ENCODE measurements at regions not wholly inside any gene's neighbourhood (a gene's known extent, or its start where the extent isn't known, plus 50 kb on each side); places are given as distances from the start of the nearest gene placed in this dataset.

DNA sequence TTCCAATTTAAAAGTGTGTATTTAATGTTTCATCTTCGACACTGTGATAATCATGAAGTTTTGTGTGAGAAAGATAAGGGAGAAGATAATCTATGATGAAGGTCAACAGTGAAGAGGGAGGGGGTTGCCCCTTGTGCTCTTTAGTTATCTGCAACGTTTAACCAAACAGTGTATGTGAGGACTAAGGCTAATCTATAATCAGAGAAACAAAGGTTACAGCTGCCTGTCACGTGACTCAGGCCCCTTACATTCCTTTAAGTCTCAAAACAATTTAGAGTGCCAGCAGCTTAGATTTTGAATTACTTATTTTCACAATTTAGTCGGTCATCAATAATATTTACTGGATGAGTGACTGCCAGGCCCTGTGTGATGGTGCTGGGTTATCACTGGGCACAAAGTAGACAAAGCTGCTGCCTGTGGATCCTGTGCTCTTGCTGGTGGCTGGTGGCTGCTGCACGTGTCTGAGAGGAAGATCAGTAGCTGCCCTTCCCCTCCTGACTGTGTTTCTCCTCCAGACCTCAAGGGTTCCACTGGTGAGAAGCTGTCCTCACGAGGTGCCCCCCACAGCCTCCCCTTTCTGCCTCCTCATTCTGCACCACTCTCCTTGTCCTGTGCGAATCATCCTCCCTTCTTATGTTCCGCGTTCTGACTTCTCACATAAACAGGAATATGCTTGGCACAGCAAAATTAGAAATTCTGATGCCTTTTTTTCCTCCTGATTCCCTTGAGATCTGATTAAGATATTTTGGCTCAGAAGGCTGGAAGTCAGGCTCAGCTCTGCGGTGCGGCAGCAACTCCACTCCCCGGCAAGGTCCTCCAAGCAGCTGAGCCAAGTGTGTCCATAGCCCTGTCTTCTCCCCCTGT is 331.1 kb upstream of the B3GAT1 start:
- DNase-seq, result no peak

DNA sequence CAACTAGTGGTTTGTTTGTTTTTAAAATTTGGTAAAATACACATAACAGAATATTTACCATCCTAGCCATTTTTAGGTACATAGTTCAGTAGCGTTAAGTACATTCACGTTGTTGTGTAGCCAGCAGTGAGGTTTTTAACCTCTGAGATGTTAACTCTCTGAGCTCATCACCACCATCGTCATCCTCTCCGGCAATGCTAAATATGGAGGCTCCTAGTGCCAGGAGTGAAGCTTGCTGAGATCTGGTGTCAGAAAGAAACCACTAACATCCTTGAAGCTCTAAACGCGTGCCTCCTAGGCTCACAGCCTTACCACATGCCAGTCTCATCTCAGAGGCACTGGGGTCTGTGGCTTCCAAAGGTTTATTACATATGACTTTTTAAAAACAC is 330.2 kb upstream of the B3GAT1 start:
- DNase-seq, result no peak

DNA sequence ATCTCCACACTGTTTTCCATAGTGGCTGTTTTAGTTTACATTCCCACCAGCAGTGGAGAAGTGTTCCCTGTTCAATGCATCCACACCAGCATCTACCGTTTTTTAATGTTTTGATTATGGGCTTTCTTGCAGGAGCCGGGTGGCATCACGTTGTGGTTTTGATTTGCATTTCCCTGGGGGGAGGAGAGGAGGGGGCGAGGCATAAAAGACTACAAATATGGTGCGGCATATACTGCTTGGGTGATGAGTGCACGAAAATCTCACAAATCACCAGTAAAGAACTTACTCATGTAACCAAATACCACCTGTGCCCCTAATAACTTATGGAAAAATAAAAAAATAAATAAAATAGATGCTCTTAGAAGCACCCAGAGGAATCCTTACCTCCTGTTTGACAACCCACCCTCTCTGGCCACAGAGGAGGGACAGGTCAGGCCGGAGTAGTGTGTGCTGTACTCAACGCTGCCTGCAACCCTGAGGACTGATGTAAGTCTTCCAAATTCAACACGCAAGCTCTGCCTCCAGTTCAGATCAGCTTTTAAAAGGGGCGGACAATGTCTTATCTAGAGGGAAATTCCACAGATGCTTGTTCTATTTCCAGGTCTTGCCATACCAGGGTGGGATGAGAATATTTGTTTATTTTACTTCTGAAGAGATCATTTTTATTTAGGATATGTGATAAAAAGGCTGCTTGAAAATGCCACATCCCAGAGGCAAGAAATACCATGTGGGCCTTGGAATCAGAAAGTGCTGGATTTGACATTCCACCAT is 329.6 kb upstream of the B3GAT1 start:
- no peak for DNase-seq

DNA sequence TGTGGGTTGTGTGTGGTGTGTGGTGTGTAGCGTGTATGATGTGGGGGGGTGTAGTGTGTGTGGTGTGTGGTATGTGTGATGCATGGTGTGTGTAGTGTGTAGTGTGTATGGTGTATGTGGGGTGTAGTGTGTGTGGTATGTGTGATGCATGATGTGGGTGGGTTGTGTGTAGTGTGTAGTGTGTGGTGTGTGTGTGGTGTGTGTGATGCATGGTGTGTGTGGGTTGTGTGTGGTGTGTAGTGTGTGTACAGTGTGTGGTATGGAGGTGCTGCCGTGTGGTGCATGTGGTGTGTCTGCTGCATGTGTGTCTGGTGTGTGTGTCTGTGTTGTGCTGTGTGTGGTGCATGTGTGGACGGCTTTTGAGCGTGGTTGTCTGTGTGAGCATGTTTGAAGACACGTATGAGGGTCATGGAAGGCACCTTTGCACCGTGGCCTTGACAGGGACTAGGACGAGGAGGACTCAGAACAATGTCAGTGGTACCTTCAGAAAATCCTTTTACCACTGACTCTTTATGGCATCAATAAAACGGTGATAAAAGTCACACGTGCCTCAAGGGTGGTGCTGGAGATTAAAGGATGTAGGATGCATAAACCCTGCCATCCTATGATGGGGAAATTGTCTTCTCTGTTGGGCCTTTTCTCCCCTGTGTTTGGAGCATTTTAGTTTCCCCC is 328.7 kb upstream of the B3GAT1 start:
- DNase-seq, result no peak

DNA sequence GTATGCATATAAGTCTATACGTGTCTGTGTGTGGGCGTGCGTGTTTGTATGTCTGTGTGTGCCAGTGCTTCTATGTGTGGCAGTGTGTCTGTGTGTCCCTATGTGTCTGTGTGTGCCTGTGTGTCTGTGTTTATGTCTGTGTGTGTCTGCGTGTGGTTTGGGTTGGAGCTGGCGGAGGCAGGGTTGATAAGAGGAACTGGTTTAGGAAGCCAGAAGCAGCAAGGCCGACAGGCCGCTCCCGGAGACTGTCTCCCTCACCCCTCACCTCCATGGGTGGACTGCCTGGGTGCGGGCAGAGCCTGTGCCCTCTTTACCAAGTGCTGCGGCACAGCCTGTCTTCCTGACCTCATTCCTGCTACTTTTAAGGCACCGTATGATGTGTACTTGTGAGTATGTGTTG is 327.1 kb upstream of the B3GAT1 start:
- no peak for DNase-seq

DNA sequence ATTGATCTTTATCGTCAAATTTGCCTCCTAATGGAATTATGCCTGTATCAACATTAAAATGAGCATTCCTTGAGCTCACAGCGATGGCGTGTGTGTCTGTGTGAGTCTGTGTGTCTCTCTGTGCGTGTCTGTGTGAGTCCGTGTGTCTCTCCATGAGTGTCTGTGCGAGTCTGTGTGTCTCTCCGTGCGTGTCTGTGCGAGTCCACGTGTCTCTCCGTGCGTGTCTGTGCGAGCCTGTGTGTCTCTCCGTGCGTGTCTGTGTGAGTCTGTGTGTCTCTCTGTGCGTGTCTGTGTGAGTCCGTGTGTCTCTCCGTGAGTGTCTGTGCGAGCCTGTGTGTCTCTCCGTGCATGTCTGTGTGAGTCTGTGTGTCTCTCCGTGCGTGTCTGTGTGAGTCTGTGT is 326.5 kb upstream of the B3GAT1 start:
- no peak for DNase-seq

DNA sequence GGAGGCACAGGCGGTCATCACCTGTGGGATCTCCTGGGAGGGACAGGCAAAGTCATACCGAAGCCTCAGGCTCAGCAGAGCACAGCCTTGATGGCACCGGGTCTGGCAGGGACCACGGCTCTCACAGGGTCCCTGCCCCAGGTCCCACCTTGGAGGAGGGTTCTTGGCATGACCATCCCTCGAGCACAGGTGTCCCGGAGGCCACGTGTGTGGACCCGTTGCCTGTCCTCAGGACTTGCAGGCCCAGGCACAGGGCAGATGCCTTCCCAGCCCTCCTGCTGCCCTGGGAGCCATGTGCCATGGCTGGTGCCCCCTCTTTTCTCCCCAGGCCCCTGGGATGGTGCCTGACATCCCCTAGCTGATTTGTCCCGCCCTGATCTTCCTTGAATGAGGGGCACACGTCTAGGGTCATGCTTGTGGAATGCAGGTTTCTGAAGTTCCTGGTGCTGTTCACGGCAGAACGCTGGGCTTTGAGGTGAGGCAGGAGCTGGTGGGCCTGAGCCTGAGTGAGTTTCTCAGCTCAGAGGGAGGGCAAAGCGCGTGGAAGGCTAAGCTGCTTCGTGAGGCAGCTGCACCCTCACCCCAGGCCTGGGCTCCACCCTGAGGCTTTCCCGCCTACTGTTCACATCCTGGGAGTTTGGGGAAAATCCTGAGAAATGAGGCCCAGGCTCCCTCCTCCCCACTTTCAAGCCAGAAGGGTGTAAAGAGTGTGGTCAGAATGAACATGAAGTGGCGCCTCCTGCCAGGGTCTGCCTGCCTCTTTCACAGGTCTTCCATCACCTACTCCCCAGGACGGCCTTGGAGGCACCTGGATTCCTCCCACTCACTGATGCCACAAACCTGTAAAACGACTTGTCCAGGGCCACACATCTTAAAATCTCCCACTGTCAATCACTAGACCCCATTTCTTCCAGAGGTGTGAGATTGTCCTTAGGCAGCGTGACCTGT is 325.8 kb upstream of the B3GAT1 start:
- DNase-seq, result no peak

DNA sequence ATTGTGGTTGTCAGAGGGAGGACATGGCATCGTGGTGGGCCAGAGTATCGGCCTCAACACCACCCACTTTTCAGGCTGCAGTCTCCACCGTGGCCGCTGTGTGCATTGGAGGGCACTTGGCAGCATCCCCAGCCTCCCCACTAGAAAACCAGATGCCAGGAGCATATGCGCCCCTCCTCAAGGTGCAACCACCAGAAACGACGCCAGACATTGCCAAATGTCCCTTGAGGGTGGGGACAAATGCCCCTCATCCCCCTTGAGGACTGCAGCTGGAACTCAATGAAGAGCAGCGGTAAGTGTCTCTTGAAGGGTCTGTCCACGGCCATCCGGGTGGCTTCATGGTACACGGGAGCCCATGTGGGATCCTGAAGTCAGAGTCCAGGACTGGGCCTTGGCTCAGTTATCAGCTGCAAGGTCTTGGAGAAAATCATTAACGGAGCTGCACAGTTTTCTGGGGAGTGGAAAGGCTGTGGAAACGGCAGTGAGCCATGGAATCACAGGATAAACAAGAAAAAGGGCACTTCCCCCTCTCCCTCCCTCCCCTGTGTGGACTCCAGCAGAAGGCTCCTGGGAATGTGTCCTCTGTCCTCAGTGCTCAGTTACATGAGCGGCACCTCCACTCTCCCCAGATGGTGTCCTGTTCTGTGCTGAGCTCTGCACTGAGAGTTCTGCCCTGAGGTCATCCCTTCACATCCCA is 324.4 kb upstream of the B3GAT1 start:
- no peak for DNase-seq

DNA sequence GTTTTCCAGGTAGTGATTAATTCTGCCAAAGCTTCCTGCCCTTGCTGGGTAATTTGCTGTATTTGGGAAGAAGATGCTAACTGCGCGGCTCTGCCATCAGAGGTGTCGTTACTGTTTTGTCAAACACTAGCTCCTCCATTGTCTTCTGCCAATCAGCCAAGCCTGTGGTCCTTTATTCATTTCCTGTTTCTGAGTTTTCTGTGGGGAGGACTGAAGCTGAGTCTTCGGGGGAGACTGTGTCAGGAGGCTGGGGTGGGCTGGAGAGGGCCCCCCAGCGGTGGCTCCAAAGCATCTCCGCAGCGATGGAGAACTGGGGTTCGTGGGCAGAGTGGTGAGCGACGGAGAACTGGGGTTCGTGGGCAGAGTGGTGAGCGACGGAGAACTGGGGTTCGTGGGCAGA is 322.9 kb upstream of the B3GAT1 start:
- no peak for DNase-seq

DNA sequence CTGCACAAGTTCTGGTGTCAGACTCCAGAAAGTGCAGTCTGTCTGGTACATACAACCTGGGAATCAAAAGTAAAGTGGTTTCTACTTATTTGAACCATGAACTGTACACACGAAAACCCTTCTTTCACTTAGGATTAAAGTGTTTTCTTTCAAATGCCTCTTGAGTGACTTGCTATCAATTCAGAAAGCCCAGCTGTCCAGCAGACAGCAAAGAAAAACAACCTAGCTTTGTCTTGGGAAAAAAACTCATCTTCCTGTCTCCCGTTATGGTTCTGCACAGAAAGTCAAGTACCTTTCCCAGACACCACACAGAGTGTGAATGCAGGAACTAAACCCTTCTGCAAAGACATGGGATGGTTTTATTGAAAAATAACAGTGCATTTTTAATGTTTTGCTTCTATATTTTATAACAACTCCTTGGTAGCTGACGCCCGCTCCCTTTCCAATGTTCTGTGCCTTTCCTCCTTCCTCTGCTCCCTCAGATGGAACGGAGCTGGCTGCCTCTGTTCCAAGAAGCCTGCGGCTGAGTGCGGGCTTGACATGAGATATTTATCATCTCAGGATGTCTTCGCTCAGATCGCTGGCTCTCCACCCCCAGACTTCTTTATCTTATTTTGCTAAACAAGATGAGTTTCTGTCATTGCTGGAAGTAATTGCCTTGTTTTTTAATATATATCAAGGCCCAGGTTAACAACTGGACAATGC is 322.3 kb upstream of the B3GAT1 start:
- no peak for DNase-seq

DNA sequence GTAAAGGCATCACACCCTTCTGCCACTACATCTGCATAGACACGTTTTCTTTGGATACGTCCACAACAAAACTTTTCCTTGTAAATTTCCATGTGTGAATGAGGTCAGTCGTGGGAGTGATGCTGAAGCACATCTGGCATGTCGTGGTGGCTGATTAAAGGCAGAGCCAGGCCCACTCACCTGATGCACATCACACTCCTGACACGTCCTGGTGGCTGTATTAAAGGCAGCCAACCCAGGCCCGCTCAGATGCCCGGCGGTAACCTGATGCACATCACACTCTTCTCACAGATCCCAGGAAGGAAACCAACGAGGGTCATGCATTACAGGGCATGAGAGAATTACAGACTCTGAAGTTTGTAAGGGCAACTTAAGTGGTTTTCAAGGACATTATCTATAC is 321.6 kb upstream of the B3GAT1 start:
- DNase-seq, result no peak

DNA sequence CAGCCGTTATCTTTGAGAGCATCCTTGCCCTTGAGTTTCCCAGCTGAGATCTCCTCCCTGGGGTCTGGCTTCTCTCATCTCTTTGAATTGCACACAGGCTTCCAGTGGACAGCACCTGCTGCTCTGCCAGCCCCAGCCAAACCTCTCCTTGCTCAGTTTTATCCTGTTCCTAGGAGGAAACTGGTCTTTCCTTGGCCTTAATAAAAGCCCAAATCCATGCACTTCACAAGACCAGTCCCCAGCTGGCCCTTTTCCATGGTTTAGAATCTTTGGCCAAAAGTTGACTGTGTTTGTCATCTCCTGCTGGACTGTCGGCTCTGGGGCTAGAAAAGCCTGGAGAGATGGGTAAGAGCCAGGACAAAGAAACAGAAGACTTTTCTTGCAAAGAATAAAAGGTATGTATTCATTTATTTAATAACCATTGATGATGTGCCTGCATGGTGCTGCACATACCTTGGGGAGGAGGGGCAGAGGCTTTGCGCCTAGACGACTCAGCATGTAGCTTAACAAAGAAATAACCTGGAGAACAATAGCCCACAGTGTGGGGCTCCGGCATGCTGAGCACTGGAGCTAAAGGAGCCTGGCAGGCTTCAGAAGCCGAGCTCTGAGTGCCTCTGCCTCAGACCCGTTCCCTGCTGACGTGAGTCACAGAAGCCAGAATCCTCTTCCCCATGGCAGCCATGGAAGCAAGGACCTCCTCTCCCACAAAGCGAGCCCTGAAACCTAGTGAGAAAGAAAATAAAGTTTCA is 319.3 kb upstream of the B3GAT1 start:
- no peak for DNase-seq

DNA sequence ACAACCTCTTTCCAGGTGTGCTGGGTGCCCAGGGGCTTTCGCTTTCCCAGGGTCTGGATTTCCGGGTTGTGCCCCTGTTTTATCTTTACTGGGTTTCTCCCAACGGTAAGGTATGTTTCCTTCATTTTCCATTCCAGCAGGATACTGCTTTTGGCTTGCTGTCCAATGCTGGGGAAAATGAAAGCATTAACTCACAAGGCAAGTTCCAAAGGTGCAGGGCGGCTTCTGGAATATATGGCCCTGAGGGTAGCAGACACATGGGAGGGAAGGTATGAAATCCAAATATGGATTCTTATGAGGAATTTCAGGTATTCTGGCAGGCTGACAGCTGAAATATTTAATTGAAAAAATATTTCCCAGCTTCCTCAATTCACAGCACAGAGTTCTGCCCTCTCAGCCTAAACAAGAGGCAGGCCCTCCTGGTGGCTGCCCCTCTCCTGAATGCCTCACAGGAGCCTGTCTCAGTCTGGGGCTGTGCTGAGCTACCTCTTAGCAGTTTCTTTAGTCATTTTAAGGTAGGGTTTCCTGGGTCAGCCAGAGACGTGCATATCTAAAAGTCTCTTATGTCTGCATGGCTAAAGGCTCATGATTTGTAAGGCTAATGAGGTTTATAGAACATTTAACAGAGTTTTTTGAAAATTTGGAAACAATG is 318.6 kb upstream of the B3GAT1 start:
- DNase-seq, result no peak

DNA sequence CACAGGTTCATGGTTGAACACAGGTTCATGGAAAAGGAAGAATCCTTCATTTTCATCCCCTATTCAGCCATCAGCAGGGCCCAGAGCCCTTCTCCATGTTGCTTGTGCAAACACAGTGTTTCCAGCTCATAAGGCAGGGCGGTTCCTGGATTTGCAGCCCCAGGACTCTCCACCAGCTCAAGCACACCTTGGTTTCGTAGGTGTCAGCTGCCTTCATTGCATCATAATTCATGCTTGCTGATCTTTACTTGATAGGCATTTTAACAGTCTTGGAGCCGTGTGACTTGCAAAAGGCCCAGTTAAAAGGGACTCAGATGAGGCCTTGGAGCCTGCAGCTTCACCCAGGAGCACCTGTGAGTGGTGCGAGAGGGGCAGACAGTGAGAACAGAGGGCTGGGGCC is 318.1 kb upstream of the B3GAT1 start:
- no peak for DNase-seq

DNA sequence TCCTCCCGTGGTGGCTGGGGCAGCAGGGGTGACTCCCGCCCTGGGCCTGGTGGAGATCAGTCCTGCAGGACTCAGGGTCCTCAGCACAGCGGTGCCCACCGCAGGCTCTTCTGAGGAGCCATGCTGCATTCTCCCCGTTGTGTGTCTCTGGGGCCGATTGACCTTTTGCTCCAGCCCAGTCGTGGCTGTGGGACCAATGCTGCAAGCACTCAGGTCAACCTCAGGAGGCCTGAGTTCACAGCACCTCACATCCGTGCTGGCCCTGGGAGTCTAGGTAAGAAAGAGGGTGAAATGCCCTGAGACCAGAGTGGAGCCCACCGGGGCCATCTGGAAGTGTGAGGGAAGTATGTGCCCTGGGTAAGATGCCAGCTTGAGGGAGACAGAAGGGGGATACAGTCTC is 316.1 kb upstream of the B3GAT1 start:
- no peak for DNase-seq

DNA sequence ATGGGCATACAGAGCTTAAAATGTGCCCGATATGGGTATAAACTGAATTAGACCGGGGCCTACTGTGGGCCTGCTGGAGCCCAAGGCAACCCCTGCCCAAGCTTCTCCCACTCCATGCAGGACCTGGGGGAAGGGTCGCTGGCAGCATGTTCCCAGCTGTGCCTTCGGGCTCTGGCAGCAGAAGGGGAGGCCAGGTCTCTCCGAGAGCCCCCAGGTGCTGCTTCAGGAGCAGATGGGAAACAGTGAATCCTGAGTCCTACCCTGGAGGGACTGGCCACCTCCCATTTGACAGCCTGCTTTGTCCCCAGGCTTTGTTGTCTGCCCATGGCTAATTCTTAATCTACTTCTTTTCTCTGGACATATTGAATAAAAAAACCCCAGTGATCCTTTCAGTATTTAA is 315.6 kb upstream of the B3GAT1 start:
- no peak for DNase-seq

DNA sequence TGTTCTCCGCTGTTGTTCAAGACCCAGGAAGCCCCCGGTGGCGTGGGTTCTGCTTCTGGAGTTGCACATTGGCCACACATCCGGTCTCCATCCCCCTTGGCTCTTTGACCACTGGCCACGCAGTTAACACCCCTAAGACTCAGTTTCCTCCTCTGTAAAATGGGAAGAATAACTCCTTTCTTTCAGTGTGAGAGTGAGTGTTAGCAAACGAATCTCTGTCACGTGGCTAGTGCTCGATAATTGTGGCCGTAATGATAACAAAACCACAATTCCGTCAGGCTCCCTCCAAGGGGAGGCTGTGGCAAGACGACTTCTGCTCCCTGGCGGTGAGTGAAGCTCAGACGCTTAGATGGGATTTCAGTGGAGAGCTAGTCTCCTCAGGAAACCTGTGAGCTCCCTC is 315.2 kb upstream of the B3GAT1 start:
- DNase-seq, result no peak

DNA sequence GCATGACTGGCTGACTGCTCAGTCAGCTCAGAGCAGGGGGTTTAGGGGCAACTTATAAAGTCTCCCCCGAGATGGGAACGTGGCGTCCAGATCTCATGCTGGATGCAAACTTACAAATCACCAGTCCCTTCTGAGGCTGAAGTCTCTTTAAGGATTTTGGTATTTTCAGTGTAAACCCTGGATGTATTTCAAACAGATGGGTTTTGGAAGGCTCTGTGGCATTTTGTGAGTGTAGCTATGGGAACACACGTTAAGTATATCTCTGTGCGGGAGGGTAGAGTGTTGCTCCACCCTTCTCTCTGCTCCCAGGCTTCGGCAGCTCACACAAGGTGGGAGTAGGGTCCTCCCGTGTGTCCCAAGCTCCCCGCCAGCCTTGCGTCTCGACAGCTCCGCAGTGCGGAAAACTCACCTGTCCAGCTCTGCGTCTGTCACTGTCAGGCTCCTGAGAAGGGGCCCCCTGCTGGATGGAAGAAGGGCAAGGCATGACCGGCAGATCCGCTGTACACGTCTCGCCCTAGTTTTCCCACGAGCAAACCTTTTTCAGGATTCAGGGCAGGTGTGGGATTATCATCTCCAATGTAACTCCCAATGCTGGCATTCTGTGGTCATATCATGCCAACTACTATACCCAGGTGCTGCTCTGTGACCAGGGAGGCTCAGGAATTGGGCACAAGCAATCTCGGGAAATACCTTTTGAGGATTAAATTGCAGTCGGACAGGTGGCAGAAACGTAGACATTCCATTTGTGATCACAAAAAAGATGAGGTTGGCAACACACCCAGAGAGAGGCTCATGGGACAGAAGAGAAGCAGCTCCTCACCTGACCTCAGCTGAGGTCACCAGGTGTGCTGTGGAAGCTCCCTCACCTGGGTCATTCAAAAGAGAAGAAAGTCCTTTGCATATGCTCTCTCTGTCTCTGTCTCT is 313.9 kb upstream of the B3GAT1 start:
- DNase-seq, result no peak

All from left kidney (tissue), 1 donor.